ENCODE measurements at regions not wholly inside any gene's neighbourhood (a gene's known extent, or its start where the extent isn't known, plus 50 kb on each side); places are given as distances from the start of the nearest gene placed in this dataset.
A peak's percentile ranks its signal among the peaks of the same experiment; 100 is the strongest.
"Not testable (repeated sequence)": the region's sequence is repeated elsewhere in the genome, so short reads cannot be mapped to it uniquely, and the experiment has no call there.

GRCh38 chr17:71438631-71439146 lies 682.1 kb upstream of the SOX9 start:
- DNase-seq (ENCODE audit: low spot score), result peak; percentile 3

DNA sequence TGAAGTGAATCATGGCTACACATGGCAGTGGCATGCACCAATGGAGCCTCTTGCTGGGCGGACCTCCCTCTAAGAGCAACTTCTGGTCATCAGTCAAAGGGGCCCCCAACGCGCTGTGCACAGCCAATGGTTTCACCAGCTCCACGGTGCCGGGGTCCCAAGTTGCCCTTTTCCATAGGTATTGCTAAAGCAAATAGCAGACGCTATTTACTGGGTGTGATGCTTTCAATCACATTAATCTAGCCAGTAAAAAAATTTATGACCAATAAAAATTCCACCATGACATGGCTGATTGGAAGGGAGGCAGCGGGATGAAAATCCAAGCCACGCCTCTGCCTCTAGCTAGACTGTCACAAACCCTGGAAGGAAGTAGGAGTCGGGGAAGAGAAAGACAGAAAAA lies 680.3 kb upstream of the SOX9 start:
- no peak for DNase-seq (ENCODE audit: low spot score)

DNA sequence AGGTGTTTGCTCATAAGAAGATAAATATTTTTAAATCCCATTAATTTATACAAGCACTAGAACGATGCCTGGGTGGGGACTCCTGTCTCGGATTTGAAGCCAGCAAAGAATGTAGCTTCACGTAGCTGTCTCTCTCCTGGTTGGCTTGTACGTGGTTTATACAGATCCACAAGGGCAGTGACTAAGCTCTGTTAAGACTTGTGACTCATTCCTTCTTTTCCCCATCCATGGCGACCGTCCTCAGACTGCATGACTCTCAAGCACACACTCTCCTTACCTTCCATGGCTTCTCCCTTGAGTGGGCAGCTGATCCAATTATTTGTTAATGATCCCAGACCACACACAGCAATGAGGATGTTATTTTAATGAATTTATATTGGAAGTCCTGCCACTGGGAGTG lies 679.7 kb upstream of the SOX9 start:
- DNase-seq (ENCODE audit: low spot score), result no peak

DNA sequence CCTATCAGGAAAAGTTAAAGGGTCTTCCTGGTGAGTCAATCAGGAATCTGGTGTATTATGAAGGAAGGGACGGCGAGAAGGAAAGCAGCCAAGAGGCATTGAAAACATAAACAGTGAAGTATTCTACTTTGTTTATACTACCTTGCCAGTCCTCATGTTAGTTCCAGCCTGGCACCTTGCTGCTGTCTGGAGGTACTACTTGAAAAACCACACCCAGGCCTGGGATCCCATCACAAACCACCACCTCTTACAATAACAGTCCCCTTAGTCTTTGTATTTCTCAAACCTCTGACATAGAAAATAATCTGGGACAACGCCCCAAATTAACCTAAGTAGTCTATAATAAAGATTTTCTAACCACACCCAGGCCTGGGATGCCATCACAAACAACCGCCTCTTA lies 676.7 kb upstream of the SOX9 start:
- DNase-seq (ENCODE audit: low spot score), result no peak

DNA sequence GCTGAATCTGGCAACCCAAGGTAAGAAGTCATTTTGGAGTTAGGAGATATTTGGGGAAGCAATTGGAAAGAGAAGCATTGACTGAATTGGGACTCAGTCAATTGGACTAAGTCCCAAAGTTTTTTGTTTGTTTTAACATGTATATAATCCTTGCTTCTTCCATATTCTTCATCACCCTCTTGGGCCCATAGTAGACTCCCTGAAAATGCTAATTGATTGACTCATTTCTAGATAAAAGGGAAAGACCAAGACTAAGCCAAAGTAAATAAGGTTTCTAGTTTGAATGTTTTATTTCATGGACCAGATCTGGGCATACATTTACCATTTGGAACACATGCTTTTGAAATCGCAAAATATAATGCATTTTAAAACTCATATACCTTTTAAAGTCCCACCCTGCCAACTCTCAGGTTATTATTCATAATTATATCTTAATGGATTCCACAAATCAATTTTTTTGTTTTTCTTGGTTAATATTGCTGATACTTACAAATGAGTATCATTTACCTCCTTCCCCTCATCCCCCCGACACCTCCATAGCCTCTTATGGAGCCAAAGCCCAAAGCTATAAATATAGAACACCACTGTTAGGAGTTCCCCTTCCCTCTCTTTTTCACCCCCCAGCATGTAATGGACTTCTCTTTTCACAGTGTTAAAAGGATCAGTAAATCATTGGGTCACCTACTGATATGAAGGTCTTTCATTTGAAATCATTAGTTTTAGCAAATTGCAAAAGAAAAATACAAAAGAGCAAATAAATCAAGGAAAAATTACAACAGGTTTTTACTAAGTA lies 674.0 kb upstream of the SOX9 start:
- no peak for DNase-seq (ENCODE audit: low spot score)

- no peak for DNase-seq (ENCODE audit: low spot score)
Measured at GRCh38 chr17:71447644-71448043, 673.2 kb upstream of the SOX9 start.

DNA sequence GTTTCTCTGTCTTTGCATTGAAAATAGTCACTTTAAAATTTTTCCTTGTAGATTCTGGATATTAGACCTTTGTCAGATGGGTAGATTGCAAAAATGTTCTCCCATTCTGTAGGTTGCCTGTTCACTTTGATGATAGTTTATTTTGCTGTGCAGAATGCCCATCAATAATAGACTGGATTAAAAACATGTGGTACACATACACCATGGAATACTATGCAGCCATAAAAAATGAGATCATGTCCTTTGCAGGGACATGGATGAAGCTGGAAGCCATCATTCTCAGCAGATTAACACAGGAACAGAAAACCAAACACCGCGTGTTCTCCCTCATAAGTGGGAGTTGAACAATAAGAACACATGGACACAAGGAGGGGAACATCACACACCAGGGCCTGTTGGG lies 670.2 kb upstream of the SOX9 start:
- DNase-seq (ENCODE audit: low spot score), result not testable (repeated sequence)

DNA sequence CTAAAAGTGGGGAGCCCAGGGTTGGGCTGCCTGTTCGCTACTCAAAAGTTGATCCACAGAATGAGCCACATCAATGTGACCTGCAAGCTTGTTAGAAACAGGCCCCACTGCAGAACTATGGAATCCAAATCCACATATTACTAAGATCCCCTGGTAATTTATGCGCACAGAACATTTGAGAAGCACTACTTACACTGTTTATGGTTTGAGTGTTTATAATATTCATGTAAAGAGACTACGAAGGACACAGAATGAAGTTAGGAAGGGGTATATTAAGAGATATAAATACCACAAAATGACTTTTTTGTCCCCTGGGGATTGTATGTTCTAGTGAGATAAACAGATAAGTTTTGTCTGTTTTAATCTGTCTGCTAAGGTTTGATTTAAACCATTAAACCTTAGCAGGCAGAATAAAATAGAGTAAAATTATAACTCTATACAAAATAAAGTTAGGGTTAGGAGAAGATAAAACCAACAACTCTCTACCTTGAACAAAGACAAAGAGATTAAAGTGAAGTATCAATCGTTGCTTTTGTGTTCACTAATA lies 666.9 kb upstream of the SOX9 start:
- DNase-seq (ENCODE audit: low spot score), result no peak

GRCh38 chr17:71455219-71455618 lies 665.6 kb upstream of the SOX9 start:
- no peak for DNase-seq (ENCODE audit: low spot score)

- DNase-seq (ENCODE audit: low spot score), result no peak
Measured at GRCh38 chr17:71458322-71458721, 662.5 kb upstream of the SOX9 start.

DNA sequence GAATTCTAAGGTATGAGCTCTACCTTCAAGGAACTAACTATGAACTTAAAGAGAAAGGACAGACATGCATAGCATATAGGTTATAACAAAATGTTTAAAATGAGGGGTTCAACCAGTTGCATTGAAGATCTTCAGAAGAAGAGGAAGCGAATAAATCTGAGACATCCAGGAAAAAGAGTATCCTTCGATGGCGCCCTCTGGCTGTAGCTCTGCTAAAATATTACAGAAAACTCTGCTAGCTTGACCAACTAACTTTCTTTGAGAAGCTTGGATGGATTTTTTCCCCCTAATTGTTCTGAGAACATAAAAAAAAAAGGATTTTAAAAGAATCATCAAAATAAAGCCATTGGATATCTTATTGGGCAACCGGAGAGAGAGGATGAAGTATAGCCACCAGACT lies 659.9 kb upstream of the SOX9 start:
- DNase-seq (ENCODE audit: low spot score), result peak; percentile 34

DNA sequence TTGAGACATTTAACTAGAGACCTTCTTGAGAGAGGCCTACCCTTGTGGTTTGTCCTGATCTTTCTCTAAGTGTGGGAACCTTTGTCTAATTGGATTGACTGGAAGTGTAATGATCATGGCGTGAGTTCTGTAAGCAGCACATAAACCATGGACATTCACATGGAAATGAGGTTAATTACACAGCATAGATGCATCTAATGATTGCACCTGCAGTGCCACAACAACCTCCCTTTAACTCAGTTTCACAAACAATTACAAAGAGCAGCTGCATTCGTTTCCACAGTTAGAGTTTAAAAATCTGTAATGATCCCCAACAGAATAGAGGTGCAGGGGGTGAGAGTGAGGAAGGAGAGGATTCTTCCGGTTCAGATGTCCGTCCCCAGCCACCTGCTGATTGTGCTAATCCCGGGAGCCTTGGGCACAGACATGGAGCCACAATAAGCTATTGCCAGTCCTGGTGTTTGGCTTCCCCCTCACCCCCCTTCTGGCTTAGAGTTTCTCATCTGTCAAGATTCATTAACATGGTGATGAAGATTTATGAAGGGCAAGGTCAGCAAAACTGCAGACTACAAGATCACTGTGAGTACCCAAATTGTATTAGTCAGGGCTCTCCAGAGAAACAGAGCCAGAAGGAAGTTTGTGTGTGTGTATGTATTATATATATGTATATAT lies 659.2 kb upstream of the SOX9 start:
- no peak for DNase-seq (ENCODE audit: low spot score)

- DNase-seq (ENCODE audit: low spot score), result no peak
Measured at GRCh38 chr17:71464241-71464640, 656.6 kb upstream of the SOX9 start.

- no peak for DNase-seq (ENCODE audit: low spot score)
Measured at GRCh38 chr17:71464751-71465150, 656.1 kb upstream of the SOX9 start.

DNA sequence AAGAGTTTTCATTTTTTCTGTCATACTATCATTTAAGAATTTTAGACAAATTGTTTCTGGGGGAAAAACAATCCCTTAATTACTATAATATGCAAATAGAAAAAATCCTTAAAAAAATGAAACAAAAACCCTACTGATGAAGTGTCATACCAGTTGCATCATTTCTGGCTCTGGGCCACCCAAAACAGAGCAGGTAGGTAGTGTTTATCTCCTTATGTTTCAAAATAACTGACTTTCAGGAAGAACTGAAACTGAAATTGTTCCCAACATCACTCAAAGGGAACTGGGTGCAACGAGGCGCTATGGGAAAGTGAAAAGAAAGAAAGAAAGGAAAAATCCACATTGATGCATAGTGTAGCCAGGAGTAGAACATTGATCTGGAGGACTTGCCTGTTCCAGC lies 653.1 kb upstream of the SOX9 start:
- DNase-seq (ENCODE audit: low spot score), result no peak

- DNase-seq (ENCODE audit: low spot score), result no peak
Measured at GRCh38 chr17:71470062-71470461, 650.8 kb upstream of the SOX9 start.

DNA sequence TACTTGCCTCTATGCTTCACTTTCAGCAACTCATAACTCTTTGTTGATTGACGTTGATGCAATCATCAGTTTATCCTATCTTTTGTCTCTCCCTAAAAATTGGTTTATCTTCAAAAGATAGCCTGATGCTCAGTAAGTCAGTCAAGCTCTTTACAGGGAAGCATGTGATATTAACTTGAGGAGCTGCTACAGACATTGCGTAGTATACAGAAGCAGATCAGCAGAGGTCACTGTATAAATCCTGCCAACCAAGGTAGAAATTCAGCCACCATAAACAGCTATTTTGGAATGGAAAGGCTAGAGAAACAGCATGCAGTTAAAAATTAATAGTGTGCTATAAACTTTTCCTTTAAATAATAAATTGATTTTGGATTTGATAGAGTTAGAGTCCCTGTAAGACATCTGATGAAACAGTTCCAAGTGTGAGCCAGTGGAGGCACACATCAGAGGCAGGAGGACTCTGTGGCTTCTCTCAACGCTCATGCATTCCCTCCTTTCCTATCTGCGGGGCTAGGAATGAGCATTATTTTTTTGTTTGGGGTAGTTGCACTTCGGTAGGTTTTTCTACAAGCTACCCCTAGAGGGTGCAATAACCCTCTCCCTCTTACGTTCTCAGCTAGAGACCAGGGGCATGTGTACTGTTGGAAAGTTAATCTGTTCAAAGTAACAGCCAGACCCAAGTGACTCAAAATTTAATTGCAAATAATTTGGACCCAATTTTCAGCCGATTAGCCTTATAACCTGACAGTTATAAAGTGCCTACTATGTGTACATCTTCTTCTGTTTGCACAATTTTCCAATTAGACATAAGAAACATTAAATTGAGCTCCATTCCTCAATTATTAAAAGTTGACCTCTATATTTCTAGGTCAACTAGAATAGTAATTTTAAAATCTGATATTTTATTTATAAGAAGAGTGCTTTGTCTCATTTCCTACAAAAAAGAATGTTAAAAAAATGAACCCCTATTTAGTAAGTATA lies 647.7 kb upstream of the SOX9 start:
- DNase-seq (ENCODE audit: low spot score), result peak; percentile 41

GRCh38 chr17:71477356-71477755 lies 643.5 kb upstream of the SOX9 start:
- no peak for DNase-seq (ENCODE audit: low spot score)

GRCh38 chr17:71480099-71480498 lies 640.7 kb upstream of the SOX9 start:
- no peak for DNase-seq (ENCODE audit: low spot score)

DNA sequence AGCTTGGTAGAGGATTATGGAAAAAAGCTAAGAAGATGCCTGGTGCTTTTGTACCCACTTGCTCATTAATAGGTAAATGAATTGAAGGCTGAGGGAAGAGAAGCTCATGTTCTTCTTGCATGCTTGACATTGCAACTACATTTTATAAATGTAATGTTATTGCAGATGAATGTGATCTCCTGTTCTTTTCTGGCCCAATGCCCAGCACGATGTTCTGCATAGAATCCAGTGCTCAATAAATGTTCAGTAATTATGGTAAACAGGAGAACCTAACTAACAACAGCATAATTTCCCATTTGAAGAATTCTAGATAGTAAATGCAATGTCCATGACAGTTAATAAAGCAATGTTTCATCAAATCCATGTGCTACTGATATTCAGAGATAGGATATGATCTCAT lies 638.2 kb upstream of the SOX9 start:
- no peak for DNase-seq (ENCODE audit: low spot score)

- DNase-seq (ENCODE audit: low spot score), result no peak
Measured at GRCh38 chr17:71484546-71484945, 636.3 kb upstream of the SOX9 start.

DNA sequence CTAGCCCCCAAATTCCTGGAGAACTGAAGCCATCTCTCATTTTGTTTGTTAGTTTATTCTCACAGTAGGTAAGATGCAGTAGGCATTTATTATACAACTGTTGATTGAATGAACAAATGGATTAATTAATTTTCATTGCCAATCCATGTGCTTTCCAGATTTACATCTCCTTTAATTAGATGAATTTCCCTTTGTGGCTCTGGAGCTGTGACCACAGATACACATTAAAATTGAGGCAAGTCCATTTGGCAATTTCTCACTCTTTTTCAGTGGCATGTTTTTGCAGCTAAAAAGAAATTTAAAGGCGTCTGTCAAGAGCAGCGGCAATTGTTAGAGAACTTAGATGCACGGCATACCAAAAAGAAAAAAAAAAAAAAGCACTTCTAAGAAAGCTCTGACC lies 635.4 kb upstream of the SOX9 start:
- DNase-seq (ENCODE audit: low spot score), result no peak
